Activated CD4-positive, alpha-beta memory T cell treated with anti-CD3 and anti-CD28 coated beads, Interleukin-2, amount 10 ng/mL, durations not matched to agents 7 days and 5 days (primary cell): ENCODE measurements at regions not wholly inside any gene's neighbourhood (a gene's known extent, or its start where the extent isn't known, plus 50 kb on each side); places are given as distances from the start of the nearest gene placed in this dataset.
A peak's percentile ranks its signal among the peaks of the same experiment; 100 is the strongest.
"Not testable (repeated sequence)": the region's sequence is repeated elsewhere in the genome, so short reads cannot be mapped to it uniquely, and the experiment has no call there.

ENCODE experiments used
- CTCF ChIA-PET: fragments of 350-600 bp; sonication (Branson Sonifier 250); formaldehyde crosslinking; loops from one replicate; lab custom pipeline; 2021; ENCODE audit warnings: antibody characterized with exemption, inconsistent platforms; lab: Charles Lee
- POLR2A ChIA-PET: fragments of 350-600 bp; sonication (Branson Sonifier 250); formaldehyde crosslinking; loops from one replicate; lab custom pipeline; 2021; ENCODE audit warnings: antibody characterized with exemption; lab: Charles Lee
- DNase-seq: peaks from one replicate; pipeline ENCODE4 v3.0.0-alpha.2; 2020
- H3K27ac Mint-ChIP-seq: one replicate; pipeline ENCODE4 v1.8.0; 2021; ENCODE audit warnings: mild to moderate bottlenecking, mixed read lengths
- H3K27me3 Mint-ChIP-seq: one replicate; pipeline ENCODE4 v1.8.0; 2021; ENCODE audit warnings: mixed read lengths
- H3K36me3 Mint-ChIP-seq: one replicate; pipeline ENCODE4 v1.8.0; 2021; ENCODE audit warnings: low read depth, mixed read lengths
- H3K4me1 Mint-ChIP-seq: one replicate; pipeline ENCODE4 v1.8.0; 2021; ENCODE audit warnings: mixed read lengths
- H3K4me3 Mint-ChIP-seq: one replicate; pipeline ENCODE4 v1.8.0; 2021; ENCODE audit warnings: mild to moderate bottlenecking, mixed read lengths
- H3K9me3 Mint-ChIP-seq: one replicate; pipeline ENCODE4 v1.8.0; 2021; ENCODE audit warnings: mixed read lengths

GRCh38 chrX:1093586-1094421 lies 118.6 kb downstream of the CRLF2 start:
- Mint-ChIP-seq H3K36me3 (no peaks in the 10 kb centered on the region), H3K27me3 (no peaks in the 10 kb centered on the region), H3K4me3 (peak overlapping the region; percentile 16), H3K27ac (peak overlapping the region; percentile 92), H3K4me1 (peaks cover 7% of the 10 kb centered on the region), H3K9me3 (peaks cover 12% of the 10 kb centered on the region)
- DNase-seq = no peak
- CTCF ChIA-PET = no interaction called here
- POLR2A ChIA-PET = no interaction called here

GRCh38 chrX:1093121-1093520 lies 119.3 kb downstream of the CRLF2 start:
- H3K27me3 Mint-ChIP-seq = no peaks in the 10 kb centered on the region
- ChIA-PET POLR2A (no interaction called here), CTCF (no interaction called here)
- H3K27ac Mint-ChIP-seq = peak overlapping the region; percentile 92
- peaks cover 7% of the 10 kb centered on the region for H3K4me1 Mint-ChIP-seq
- peaks cover 12% of the 10 kb centered on the region for H3K9me3 Mint-ChIP-seq
- H3K4me3 Mint-ChIP-seq = peak overlapping the region; percentile 67
- DNase-seq = peak; percentile 47
- no peaks in the 10 kb centered on the region for H3K36me3 Mint-ChIP-seq

GRCh38 chrX:1086444-1087409 lies 125.7 kb downstream of the CRLF2 start:
- POLR2A ChIA-PET = no interaction called here

GRCh38 chrX:1085871-1086270 lies 126.6 kb downstream of the CRLF2 start:
- DNase-seq, H3K27me3 Mint-ChIP-seq, POLR2A ChIA-PET, H3K4me1 Mint-ChIP-seq, CTCF ChIA-PET, H3K27ac Mint-ChIP-seq, H3K4me3 Mint-ChIP-seq, H3K36me3 Mint-ChIP-seq: not testable (repeated sequence)
- peaks cover 36% of the 10 kb centered on the region for H3K9me3 Mint-ChIP-seq

More at GRCh38 chrX:1086444-1087409, 125.7 kb downstream of the CRLF2 start:
- Mint-ChIP-seq H3K27me3 (no peaks in the 10 kb centered on the region), H3K9me3 (peaks cover 34% of the 10 kb centered on the region), H3K4me1 (no peaks in the 10 kb centered on the region), H3K27ac (no peak overlapping the region), H3K4me3 (no peak overlapping the region), H3K36me3 (no peaks in the 10 kb centered on the region)
- CTCF ChIA-PET = no interaction called here
- DNase-seq = no peak

- no peak overlapping the region for H3K4me3 Mint-ChIP-seq
- H3K36me3 Mint-ChIP-seq = no peaks in the 10 kb centered on the region
- no peaks in the 10 kb centered on the region for H3K4me1 Mint-ChIP-seq
- no peak overlapping the region for H3K27ac Mint-ChIP-seq
- no peaks in the 10 kb centered on the region for H3K27me3 Mint-ChIP-seq
- CTCF ChIA-PET = no interaction called here
- POLR2A ChIA-PET = no interaction called here
- DNase-seq = no peak
- peaks cover 36% of the 10 kb centered on the region for H3K9me3 Mint-ChIP-seq
Measured at GRCh38 chrX:1084689-1085088, 127.8 kb downstream of the CRLF2 start.

GRCh38 chrX:1076871-1077651 lies 135.4 kb downstream of the CRLF2 start:
- peaks cover 22% of the 10 kb centered on the region for H3K9me3 Mint-ChIP-seq
- H3K4me1 Mint-ChIP-seq = peaks cover 4% of the 10 kb centered on the region
- peaks cover 2% of the 10 kb centered on the region for H3K27me3 Mint-ChIP-seq
- no peak for DNase-seq
- H3K27ac Mint-ChIP-seq = no peak overlapping the region
- ChIA-PET POLR2A (no interaction called here), CTCF (no interaction called here)
- no peak overlapping the region for H3K4me3 Mint-ChIP-seq
- H3K36me3 Mint-ChIP-seq = no peaks in the 10 kb centered on the region

- Mint-ChIP-seq H3K9me3 (peaks cover 17% of the 10 kb centered on the region), H3K36me3 (no peaks in the 10 kb centered on the region), H3K27ac (no peak overlapping the region), H3K4me3 (no peak overlapping the region), H3K4me1 (peaks cover 4% of the 10 kb centered on the region), H3K27me3 (peaks cover 2% of the 10 kb centered on the region)
- DNase-seq = no peak
- CTCF ChIA-PET = no interaction called here
- POLR2A ChIA-PET = no interaction called here
Measured at GRCh38 chrX:1075741-1076140, 136.7 kb downstream of the CRLF2 start.

- no peaks in the 10 kb centered on the region for H3K36me3 Mint-ChIP-seq
- H3K4me3 Mint-ChIP-seq = no peak overlapping the region
- H3K4me1 Mint-ChIP-seq = peaks cover 4% of the 10 kb centered on the region
- DNase-seq = no peak
- peaks cover 2% of the 10 kb centered on the region for H3K27me3 Mint-ChIP-seq
- peaks cover 17% of the 10 kb centered on the region for H3K9me3 Mint-ChIP-seq
- ChIA-PET CTCF (no interaction called here), POLR2A (no interaction called here)
- H3K27ac Mint-ChIP-seq = no peak overlapping the region
Measured at GRCh38 chrX:1075156-1075555, 137.3 kb downstream of the CRLF2 start.

- Mint-ChIP-seq H3K4me1 (peaks cover 4% of the 10 kb centered on the region), H3K9me3 (peaks cover 17% of the 10 kb centered on the region), H3K27ac (no peak overlapping the region), H3K27me3 (peaks cover 2% of the 10 kb centered on the region), H3K4me3 (no peak overlapping the region), H3K36me3 (no peaks in the 10 kb centered on the region)
- ChIA-PET CTCF (no interaction called here), POLR2A (no interaction called here)
- no peak for DNase-seq
Measured at GRCh38 chrX:1074755-1075154, 137.7 kb downstream of the CRLF2 start.

GRCh38 chrX:1074172-1074571 lies 138.3 kb downstream of the CRLF2 start:
- no peak overlapping the region for H3K27ac Mint-ChIP-seq
- peaks cover 2% of the 10 kb centered on the region for H3K27me3 Mint-ChIP-seq
- no peak for DNase-seq
- ChIA-PET CTCF (no interaction called here), POLR2A (no interaction called here)
- H3K4me1 Mint-ChIP-seq = peaks cover 4% of the 10 kb centered on the region
- H3K9me3 Mint-ChIP-seq = peaks cover 17% of the 10 kb centered on the region
- no peaks in the 10 kb centered on the region for H3K36me3 Mint-ChIP-seq
- H3K4me3 Mint-ChIP-seq = peak overlapping the region; percentile 19

GRCh38 chrX:1072637-1073377 lies 139.6 kb downstream of the CRLF2 start:
- Mint-ChIP-seq H3K4me3 (no peak overlapping the region), H3K36me3 (no peaks in the 10 kb centered on the region)

GRCh38 chrX:1071351-1071750 lies 141.1 kb downstream of the CRLF2 start:
- POLR2A ChIA-PET = no interaction called here
- DNase-seq = no peak
- no peak overlapping the region for H3K4me3 Mint-ChIP-seq
- no peak overlapping the region for H3K27ac Mint-ChIP-seq
- no peaks in the 10 kb centered on the region for H3K36me3 Mint-ChIP-seq
- H3K27me3 Mint-ChIP-seq = no peaks in the 10 kb centered on the region
- CTCF ChIA-PET = no interaction called here
- no peaks in the 10 kb centered on the region for H3K4me1 Mint-ChIP-seq
- H3K9me3 Mint-ChIP-seq = peaks cover 16% of the 10 kb centered on the region

More at GRCh38 chrX:1072637-1073377, 139.6 kb downstream of the CRLF2 start:
- H3K27me3 Mint-ChIP-seq = peaks cover 2% of the 10 kb centered on the region
- DNase-seq = no peak
- CTCF ChIA-PET = no interaction called here
- peaks cover 4% of the 10 kb centered on the region for H3K4me1 Mint-ChIP-seq
- no peak overlapping the region for H3K27ac Mint-ChIP-seq
- peaks cover 19% of the 10 kb centered on the region for H3K9me3 Mint-ChIP-seq
- POLR2A ChIA-PET = no interaction called here
